Gastroesophageal sphincter (tissue), 3 donors: ENCODE measurements at regions not wholly inside any gene's neighbourhood (a gene's known extent, or its start where the extent isn't known, plus 50 kb on each side); places are given as distances from the start of the nearest gene placed in this dataset.

Experiments used
- CTCF ChIP-seq, 4 experiments: fragments of 200-600 bp in 2 of 4; fragments of 450-650 bp in 2 of 4; sonication (generic) in 1 of 4; IDR thresholded peaks; one replicate each; pipeline ENCODE4 v1.5.1; 2017 to 2019; ENCODE audit warnings: antibody characterized with exemption in 4 of 4, mild to moderate bottlenecking in 2 of 4, moderate library complexity in 2 of 4
- EP300 ChIP-seq: sonication (generic); formaldehyde crosslinking; IDR thresholded peaks from one replicate; pipeline ENCODE4 v1.6.1; 2017; ENCODE audit warnings: antibody characterized with exemption, mild to moderate bottlenecking
- POLR2A ChIP-seq, 2 donors: fragments of 450-650 bp; IDR thresholded peaks; one replicate each; pipeline ENCODE4 v1.6.1; 2017; ENCODE audit warnings: antibody characterized with exemption in 2 of 2, mild to moderate bottlenecking in 2 of 2, moderate library complexity in 1 of 2
- POLR2AphosphoS5 ChIP-seq: sonication (generic); formaldehyde crosslinking; IDR thresholded peaks from one replicate; pipeline ENCODE4 v1.6.1; 2017; ENCODE audit warnings: antibody characterized with exemption

- TF ChIP-seq POLR2AphosphoS5 (no peak), POLR2A (IDR thresholded peaks at IDR 0.05) (no peak), EP300 (no peak), CTCF (IDR thresholded peaks at IDR 0.05) (no peak)
These were observed 371.8 kb upstream of the KCND2 start for GRCh38 chr7:119900996-119901672.
